ENCODE measurements at regions not wholly inside any gene's neighbourhood (a gene's known extent, or its start where the extent isn't known, plus 50 kb on each side); places are given as distances from the start of the nearest gene placed in this dataset.

DNA sequence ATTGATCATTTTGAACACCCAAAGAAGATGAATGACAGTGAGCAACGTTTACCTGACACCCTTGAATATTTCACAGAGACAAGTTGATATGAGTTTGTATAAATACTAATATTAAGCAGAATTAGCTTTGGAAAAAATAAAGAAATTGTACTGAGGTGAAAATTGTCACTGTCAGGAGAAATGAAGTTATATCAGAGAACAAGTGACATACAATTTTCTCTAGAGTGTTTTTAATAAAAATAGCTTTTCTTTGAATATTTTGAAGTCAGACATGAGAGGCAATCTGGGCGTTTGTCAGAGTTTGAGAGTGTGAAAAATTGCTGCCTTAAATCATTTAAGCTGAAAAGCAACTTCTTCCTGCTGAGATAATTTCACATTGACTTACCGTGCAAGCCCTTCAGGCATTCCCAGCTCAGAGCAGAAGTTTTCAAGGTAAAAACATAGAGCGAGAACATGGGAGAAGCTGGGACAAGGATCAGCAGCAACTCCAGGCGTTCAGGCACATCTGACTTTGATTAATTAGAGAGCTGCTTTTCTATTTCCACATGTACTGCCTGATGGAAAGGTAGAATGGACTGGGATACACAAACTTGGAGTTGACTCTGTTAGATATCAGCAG is 535.9 kb downstream of the TFEC start:
- H3K4me1 ChIP-seq (ENCODE audit: control insufficient read depth, insufficient read depth, low read length), result no peaks in the 10 kb centered on the region
- WGBS (ENCODE audit: insufficient coverage), result 77% methylated on average over 4 of the region's 5 CpGs
- H3K27ac ChIP-seq (ENCODE audit: low read length), result no peak overlapping the region
- H3K36me3 ChIP-seq (ENCODE audit: control insufficient read depth, insufficient read depth, low read length), result no peaks in the 10 kb centered on the region
- H3K4me3 ChIP-seq (ENCODE audit: low read length), result no peak overlapping the region
- intact Hi-C loops (cut with micrococcal nuclease), result no loop called here
- H3K4me3 Mint-ChIP-seq, result no peak overlapping the region
- no peaks in the 10 kb centered on the region for H3K9me3 ChIP-seq (ENCODE audit: control insufficient read depth, insufficient read depth, low read length)
- ATAC-seq (no peak), DNase-seq (no peak)
- no peaks in the 10 kb centered on the region for H3K36me3 Mint-ChIP-seq
- H3K27me3 Mint-ChIP-seq (ENCODE audit: low read depth in 2 of 2), result peaks cover 4 to 39% of the 10 kb centered on the region in 2 donors
- H3K4me1 Mint-ChIP-seq, result no peaks in the 10 kb centered on the region
- H3K9me3 Mint-ChIP-seq, result no peaks in the 10 kb centered on the region
- H3K27ac Mint-ChIP-seq, result no peak overlapping the region
- H3K27me3 ChIP-seq (ENCODE audit: control insufficient read depth, insufficient read depth, low read length), result peaks cover 4% of the 10 kb centered on the region
- TF ChIP-seq, protein P1, sequence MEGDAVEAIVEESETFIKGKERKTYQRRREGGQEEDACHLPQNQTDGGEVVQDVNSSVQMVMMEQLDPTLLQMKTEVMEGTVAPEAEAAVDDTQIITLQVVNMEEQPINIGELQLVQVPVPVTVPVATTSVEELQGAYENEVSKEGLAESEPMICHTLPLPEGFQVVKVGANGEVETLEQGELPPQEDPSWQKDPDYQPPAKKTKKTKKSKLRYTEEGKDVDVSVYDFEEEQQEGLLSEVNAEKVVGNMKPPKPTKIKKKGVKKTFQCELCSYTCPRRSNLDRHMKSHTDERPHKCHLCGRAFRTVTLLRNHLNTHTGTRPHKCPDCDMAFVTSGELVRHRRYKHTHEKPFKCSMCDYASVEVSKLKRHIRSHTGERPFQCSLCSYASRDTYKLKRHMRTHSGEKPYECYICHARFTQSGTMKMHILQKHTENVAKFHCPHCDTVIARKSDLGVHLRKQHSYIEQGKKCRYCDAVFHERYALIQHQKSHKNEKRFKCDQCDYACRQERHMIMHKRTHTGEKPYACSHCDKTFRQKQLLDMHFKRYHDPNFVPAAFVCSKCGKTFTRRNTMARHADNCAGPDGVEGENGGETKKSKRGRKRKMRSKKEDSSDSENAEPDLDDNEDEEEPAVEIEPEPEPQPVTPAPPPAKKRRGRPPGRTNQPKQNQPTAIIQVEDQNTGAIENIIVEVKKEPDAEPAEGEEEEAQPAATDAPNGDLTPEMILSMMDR (IDR thresholded peaks at IDR 0.05), result no peak

DNA sequence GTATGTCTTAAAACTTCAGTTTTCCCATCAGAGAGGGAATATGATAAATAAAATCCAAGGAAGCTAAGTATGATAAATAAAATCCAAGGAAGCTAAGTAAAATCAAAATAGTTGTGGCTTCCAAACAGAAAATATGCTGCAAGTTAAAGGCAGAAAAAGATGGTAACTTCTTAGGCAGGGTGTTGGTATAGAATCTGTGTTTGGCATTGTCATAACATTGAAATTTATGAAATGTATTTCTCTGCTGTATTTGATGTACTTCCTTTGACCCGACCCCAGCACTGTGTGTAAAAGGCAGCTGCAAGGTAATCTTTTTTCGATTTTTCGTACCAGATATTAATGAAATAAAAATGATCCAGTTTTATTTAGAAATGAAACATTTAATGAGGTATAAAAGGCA is 537.2 kb downstream of the TFEC start:
- ATAC-seq (no peak), DNase-seq (no peak)
- no peak overlapping the region for H3K27ac ChIP-seq (ENCODE audit: low read length)
- TF ChIP-seq, protein P1 (IDR thresholded peaks at IDR 0.05), result no peak
- Mint-ChIP-seq H3K27me3 (ENCODE audit: low read depth in 2 of 2) (peaks cover 6 to 41% of the 10 kb centered on the region in 2 donors), H3K4me3 (no peak overlapping the region), H3K4me1 (no peaks in the 10 kb centered on the region), H3K27ac (no peak overlapping the region), H3K36me3 (no peaks in the 10 kb centered on the region), H3K9me3 (no peaks in the 10 kb centered on the region)
- no peaks in the 10 kb centered on the region for H3K4me1 ChIP-seq (ENCODE audit: control insufficient read depth, insufficient read depth, low read length)
- no peaks in the 10 kb centered on the region for H3K9me3 ChIP-seq (ENCODE audit: control insufficient read depth, insufficient read depth, low read length)
- H3K36me3 ChIP-seq (ENCODE audit: control insufficient read depth, insufficient read depth, low read length), result no peaks in the 10 kb centered on the region
- intact Hi-C loops (cut with micrococcal nuclease), result no loop called here
- no peak overlapping the region for H3K4me3 ChIP-seq (ENCODE audit: low read length)
- 86% methylated on average over 3 of the region's 3 CpGs for WGBS (ENCODE audit: insufficient coverage)
- H3K27me3 ChIP-seq (ENCODE audit: control insufficient read depth, insufficient read depth, low read length), result peaks cover 4% of the 10 kb centered on the region

DNA sequence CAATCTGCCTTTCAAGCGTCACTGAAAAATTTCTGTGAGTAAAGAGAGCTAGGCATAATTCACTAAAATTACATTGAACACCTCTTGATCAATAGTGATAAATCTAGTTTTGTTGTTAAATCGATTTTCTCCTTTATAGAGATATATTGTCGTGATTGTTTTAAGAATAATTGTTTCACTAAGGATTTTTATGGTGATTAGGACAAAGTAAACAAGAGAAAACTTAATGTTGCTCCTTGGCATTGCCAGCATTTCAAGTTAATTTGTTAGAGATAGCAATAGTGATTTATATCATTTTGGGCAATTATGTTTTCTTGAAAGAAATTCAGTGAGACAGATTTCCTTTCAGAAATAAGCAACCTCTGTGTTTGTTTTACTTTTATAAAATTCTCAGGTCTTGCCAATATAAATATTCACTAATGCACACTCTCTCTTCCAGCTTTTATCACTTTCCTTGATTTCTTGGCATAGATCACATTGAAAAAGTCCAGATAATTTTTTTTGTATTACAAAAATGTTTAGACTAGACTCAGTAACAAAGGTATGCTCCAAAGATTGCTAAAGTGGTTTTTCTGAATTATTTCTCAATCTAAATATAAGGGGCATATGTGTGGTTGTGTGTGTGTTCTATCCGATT is 538.7 kb downstream of the TFEC start:
- no peak overlapping the region for H3K4me3 ChIP-seq (ENCODE audit: low read length)
- 90% methylated on average over 2 of the region's 4 CpGs for WGBS (ENCODE audit: insufficient coverage)
- no peaks in the 10 kb centered on the region for H3K9me3 Mint-ChIP-seq
- peaks cover 12 to 41% of the 10 kb centered on the region in 2 donors for H3K27me3 Mint-ChIP-seq (ENCODE audit: low read depth in 2 of 2)
- H3K4me3 Mint-ChIP-seq, result no peak overlapping the region
- no peaks in the 10 kb centered on the region for H3K36me3 Mint-ChIP-seq
- no peak overlapping the region for H3K27ac ChIP-seq (ENCODE audit: low read length)
- no peaks in the 10 kb centered on the region for H3K4me1 ChIP-seq (ENCODE audit: control insufficient read depth, insufficient read depth, low read length)
- DNase-seq, result no peak
- H3K9me3 ChIP-seq (ENCODE audit: control insufficient read depth, insufficient read depth, low read length), result no peaks in the 10 kb centered on the region
- no peak for ATAC-seq
- no peaks in the 10 kb centered on the region for H3K36me3 ChIP-seq (ENCODE audit: control insufficient read depth, insufficient read depth, low read length)
- TF ChIP-seq, protein P1 (IDR thresholded peaks at IDR 0.05), result no peak
- no peak overlapping the region for H3K27ac Mint-ChIP-seq
- intact Hi-C loops (cut with micrococcal nuclease), result no loop called here
- H3K27me3 ChIP-seq (ENCODE audit: control insufficient read depth, insufficient read depth, low read length), result peaks cover 4% of the 10 kb centered on the region
- no peaks in the 10 kb centered on the region for H3K4me1 Mint-ChIP-seq

Data from natural killer cell (primary cell).